ENCODE measurements at regions not wholly inside any gene's neighbourhood (a gene's known extent, or its start where the extent isn't known, plus 50 kb on each side); places are given as distances from the start of the nearest gene placed in this dataset.
A peak's percentile ranks its signal among the peaks of the same experiment; 100 is the strongest.

GRCh38 chr2:9144617-9145016 is 62.0 kb upstream of the ASAP2 start:
- no peak for TF ChIP-seq CTCF (IDR thresholded peaks at IDR 0.05; ENCODE audit: insufficient read depth, low read length, poor library complexity, severe bottlenecking)
- no peak overlapping the region for H3K4me3 ChIP-seq (ENCODE audit: low read depth, low read length)
- H3K36me3 ChIP-seq (ENCODE audit: control insufficient read depth, insufficient read depth, low read length): no peaks in the 10 kb centered on the region
- H3K27me3 ChIP-seq (ENCODE audit: control insufficient read depth, insufficient read depth, low read length): no peaks in the 10 kb centered on the region
- no peak for DNase-seq (ENCODE audit: low read depth)

GRCh38 chr2:9144046-9144445 is 62.6 kb upstream of the ASAP2 start:
- TF ChIP-seq CTCF (IDR thresholded peaks at IDR 0.05; ENCODE audit: insufficient read depth, low read length, poor library complexity, severe bottlenecking): no peak

GRCh38 chr2:9143264-9143815 is 63.3 kb upstream of the ASAP2 start:
- no peaks in the 10 kb centered on the region for H3K27me3 ChIP-seq (ENCODE audit: control insufficient read depth, insufficient read depth, low read length)
- no peaks in the 10 kb centered on the region for H3K36me3 ChIP-seq (ENCODE audit: control insufficient read depth, insufficient read depth, low read length)
- DNase-seq (ENCODE audit: low read depth): no peak
- no peak overlapping the region for H3K4me3 ChIP-seq (ENCODE audit: low read depth, low read length)
- TF ChIP-seq CTCF (IDR thresholded peaks at IDR 0.05; ENCODE audit: insufficient read depth, low read length, poor library complexity, severe bottlenecking): no peak

More at GRCh38 chr2:9144046-9144445, 62.6 kb upstream of the ASAP2 start:
- Histone ChIP-seq H3K4me3 (ENCODE audit: low read depth, low read length) (no peak overlapping the region), H3K36me3 (ENCODE audit: control insufficient read depth, insufficient read depth, low read length) (no peaks in the 10 kb centered on the region), H3K27me3 (ENCODE audit: control insufficient read depth, insufficient read depth, low read length) (no peaks in the 10 kb centered on the region)
- DNase-seq (ENCODE audit: low read depth): no peak

GRCh38 chr2:9142551-9143263 is 63.9 kb upstream of the ASAP2 start:
- TF ChIP-seq CTCF (IDR thresholded peaks at IDR 0.05; ENCODE audit: insufficient read depth, low read length, poor library complexity, severe bottlenecking): peak; percentile 95
- Histone ChIP-seq H3K36me3 (ENCODE audit: control insufficient read depth, insufficient read depth, low read length) (no peaks in the 10 kb centered on the region), H3K27me3 (ENCODE audit: control insufficient read depth, insufficient read depth, low read length) (no peaks in the 10 kb centered on the region), H3K4me3 (ENCODE audit: low read depth, low read length) (no peak overlapping the region)
- no peak for DNase-seq (ENCODE audit: low read depth)

GRCh38 chr2:9141706-9142460 is 64.7 kb upstream of the ASAP2 start:
- DNase-seq (ENCODE audit: low read depth): no peak
- Histone ChIP-seq H3K27me3 (ENCODE audit: control insufficient read depth, insufficient read depth, low read length) (no peaks in the 10 kb centered on the region), H3K4me3 (ENCODE audit: low read depth, low read length) (no peak overlapping the region), H3K36me3 (ENCODE audit: control insufficient read depth, insufficient read depth, low read length) (no peaks in the 10 kb centered on the region)
- TF ChIP-seq CTCF (IDR thresholded peaks at IDR 0.05; ENCODE audit: insufficient read depth, low read length, poor library complexity, severe bottlenecking): no peak

Data from kidney epithelial cell (primary cell).